ENCODE measurements at regions not wholly inside any gene's neighbourhood (a gene's known extent, or its start where the extent isn't known, plus 50 kb on each side); places are given as distances from the start of the nearest gene placed in this dataset.

DNA sequence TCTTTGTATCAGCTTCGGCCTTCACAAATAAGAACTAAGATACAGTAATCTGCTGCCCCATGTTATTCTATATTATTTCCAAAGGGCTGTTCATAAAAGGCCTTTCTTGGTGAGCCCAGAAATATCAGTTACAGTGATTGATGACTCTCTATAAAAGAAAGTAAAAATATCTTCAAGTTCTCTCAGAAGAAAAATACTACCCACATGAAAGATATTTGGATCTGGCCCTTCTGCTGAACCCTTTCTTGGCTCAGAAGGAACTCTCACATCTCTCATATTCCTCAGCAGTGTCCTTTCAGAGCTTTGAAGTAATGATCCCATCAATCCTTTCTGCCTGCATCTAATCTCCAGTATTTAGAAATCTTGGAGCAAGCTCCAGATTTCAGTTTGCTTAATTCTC, 76.3 kb upstream of the SLITRK1 start:
- no peak for DNase-seq

DNA sequence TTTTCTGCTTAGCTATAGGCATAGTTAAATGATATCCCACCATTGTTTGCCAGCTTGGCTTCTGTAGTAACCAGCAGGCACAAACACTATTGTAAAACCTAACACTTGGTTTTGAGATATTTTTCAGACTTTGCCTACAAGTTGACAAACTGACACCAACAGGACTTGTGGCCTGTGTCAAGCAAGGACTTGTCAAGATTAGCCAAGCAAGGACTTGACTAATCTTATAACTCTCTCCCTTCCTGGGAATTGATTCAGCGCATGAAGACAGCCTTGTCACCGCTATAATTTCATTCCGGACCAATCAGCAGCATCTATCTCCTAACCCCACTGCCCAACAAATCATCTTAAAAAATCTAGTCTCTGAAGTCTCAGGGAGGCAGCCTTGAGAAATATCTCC, 72.7 kb upstream of the SLITRK1 start:
- no peak for DNase-seq

DNA sequence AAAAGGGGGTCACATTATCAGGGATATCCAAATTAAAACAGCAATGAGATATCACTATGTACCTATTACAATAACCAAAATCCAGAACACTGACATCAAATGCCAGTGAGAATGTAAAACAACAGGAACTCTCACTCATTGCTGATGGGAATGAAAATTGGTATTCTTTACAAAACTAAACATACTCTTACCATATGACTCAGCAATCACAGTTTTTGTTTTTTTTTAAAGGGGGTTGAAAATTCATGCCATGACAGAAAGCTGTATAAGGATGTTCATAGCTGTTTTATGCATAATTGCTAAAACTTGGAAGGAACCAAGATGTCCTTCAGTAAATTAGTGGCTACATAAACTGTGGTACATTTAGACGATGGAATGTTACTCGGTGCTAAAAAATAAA, 71.6 kb upstream of the SLITRK1 start:
- no peak for DNase-seq

DNA sequence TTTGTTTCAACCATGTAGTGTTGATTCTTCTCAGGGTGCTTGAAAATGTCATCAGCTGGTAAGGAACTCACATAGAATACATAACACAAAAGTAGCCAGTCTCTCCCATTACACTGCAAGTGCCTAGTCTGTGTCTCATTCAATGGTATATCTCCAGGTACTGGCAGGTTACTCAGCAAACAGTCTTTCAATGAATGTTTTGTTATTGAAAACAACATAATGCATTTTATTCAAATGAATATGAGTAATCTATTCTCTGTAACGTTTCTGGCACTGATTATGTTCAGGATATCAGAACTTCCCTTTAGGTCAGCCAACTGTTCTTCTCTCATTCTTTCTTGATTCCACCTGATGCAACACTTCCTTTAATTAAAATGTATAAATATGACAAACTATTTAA, 68.0 kb upstream of the SLITRK1 start:
- DNase-seq, result no peak

DNA sequence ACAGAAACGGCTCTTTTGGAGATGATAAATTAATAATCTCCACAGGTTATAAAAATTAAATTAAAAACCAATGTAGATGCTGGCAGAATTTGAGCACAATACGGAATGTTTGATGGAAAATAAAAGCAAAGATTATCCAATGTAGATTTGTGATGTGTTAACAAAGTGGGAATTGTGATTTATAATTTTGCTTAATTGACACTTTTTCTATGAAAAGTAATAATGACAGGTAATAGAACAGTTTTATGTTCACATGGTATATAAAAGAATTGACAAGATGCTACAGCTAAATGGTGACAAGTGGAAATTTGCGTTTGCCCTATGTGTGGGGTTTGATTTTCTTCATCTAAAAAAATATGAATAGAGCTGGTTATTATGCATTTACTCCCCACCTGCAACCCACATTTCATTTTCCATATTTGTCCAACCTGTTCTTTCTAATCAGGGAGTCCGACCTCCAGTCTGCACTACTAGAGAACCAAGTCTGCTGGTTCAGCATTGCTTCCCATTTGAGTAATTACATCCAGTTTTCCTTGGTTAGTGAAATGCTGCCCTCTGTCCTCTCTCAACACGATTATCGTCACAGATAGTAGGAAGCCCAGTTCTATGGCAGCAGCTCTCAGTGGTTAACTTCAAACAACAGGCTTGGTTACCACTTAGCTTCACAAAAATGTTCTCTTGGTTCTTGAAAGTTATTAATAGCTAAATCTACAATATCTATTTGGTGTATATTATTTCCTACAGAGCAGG, 61.4 kb upstream of the SLITRK1 start:
- no peak for DNase-seq

DNA sequence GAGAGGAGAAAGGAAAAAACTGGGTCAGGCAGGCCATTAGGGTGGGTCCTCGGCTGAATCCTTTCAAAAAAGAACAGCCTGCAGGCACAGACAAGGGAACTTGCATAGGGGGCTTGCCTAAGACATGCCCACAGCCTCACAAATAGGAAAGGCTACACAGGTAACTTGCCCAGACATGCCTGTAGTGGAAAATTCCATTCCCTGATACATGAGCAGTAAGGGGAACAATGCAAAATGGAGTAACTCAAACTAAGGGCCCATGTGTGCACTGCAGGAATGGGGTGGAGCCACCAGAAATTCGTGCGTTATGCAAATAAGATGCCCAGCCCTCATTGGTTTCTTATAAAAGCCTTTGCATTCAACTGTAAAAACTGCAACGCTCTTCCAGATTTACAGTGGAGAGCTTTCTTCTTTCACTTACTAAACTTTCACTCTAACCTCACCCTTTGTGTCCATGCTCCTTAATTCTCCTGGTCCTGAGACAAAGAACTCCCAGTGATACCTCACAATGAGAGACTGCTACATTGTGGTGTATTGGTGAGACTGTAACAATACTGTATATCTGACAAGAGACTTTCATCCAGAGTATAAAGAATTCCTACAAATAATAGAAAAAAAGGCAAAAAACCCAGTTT, 59.5 kb upstream of the SLITRK1 start:
- DNase-seq, result no peak

DNA sequence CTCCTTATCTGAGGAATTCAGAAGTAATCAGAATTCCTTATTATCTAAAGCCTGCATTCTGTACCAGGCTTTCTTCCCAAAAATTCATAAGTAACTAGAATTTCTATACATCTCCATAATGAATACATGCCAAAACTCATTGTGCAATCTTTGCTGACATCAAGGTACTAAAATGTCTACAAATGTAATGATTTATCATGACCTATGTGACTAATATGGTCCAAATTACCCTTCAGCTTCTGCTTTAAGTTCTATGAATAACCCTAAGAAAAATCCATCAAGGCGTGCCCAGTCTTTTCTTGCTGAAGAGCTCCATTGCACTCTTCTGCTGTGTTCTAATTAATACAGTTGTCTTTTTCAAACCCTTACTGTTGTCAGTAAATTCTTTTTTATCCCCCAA, 58.5 kb upstream of the SLITRK1 start:
- DNase-seq, result no peak

DNA sequence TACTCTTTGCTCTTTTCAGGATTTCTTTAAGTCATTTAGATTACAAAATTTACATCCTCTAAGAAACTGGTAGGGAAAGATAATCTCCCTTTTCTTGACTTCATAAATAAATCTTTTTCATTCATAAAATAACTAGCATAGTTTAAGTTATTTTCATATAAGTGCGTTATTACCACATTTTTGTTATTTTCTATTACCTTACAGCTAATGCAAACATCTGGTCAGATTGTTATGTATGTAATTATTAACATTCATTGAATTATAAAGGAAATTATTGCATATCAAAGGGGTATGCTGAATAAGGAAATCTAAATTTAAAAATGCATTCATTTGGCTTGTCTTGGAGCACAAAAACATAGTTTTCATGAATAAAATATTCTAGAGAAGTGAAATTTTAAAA, 55.3 kb upstream of the SLITRK1 start:
- no peak for DNase-seq

GRCh38 chr13:83935566-83935965, 53.3 kb upstream of the SLITRK1 start:
- no peak for DNase-seq

Data from CD4-positive, alpha-beta T cell treated with Interferon alpha-2 for 1 hour (primary cell).